ENCODE measurements at regions not wholly inside any gene's neighbourhood (a gene's known extent, or its start where the extent isn't known, plus 50 kb on each side); places are given as distances from the start of the nearest gene placed in this dataset.
"Not testable (repeated sequence)": the region's sequence is repeated elsewhere in the genome, so short reads cannot be mapped to it uniquely, and the experiment has no call there.

DNA sequence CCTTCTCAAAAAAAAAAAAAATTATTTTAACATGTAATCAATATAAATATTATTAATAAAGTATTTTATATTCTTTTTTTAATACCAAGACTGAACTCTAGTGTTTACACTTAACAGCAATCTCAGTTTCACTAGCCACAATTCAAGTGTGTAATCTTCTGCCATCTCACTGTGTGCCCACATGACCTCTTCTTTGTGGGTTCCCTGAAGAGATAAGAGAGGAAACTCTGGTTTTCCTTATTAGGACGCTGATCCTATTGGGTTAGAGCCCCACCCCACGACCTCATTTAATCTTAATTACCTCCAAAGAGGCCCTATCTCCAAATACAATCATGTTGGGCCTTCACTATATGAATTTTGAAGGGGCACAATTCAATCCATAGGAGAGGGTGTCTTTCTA, 177.6 kb downstream of the STK31 start:
- DNase-seq (ENCODE audit: low spot score): no peak

DNA sequence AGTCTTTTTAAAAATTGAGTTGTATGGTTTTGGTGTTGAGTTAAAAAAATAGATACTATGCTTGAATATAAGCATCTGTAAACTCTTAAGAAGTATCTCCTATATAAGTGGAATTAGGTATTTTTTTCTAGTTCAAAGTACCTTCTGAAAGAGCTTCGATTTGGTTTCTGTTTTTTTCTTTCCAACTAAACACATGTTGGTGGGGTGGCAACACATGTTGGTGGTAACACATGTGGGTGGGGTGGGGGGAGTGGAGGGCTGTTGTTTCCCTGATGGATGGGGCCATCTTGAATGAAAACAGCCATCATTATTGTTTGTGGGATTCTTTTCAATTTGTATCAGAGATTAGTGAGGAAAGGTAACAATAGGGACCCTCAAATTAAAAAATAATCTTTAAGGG, 178.9 kb downstream of the STK31 start:
- no peak for DNase-seq (ENCODE audit: low spot score)

GRCh38 chr7:23889566-23889965, 179.5 kb downstream of the STK31 start:
- no peak for DNase-seq (ENCODE audit: low spot score)

DNA sequence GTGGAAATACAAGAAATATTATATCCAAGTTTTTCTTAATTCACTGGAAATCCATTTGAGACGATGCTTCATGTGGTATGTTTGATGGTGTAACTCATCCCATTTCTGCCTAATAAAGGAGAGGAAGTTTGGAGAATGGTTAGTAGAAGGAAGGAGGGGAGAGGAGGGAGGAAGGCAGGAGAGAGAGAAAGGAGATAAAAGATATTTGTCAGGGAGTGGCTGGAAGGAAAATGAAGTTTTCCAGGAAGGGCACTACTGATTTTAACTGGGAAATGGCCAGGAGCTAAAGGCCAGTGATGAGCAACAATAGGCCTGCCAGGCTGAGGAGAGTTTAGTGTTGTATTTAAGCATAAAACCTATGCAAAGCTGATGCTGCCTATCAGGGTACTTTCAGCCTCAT, 182.0 kb downstream of the STK31 start:
- no peak for DNase-seq (ENCODE audit: low spot score)

- no peak for DNase-seq (ENCODE audit: low spot score)
Measured at GRCh38 chr7:23893176-23893941, 183.3 kb downstream of the STK31 start.

DNA sequence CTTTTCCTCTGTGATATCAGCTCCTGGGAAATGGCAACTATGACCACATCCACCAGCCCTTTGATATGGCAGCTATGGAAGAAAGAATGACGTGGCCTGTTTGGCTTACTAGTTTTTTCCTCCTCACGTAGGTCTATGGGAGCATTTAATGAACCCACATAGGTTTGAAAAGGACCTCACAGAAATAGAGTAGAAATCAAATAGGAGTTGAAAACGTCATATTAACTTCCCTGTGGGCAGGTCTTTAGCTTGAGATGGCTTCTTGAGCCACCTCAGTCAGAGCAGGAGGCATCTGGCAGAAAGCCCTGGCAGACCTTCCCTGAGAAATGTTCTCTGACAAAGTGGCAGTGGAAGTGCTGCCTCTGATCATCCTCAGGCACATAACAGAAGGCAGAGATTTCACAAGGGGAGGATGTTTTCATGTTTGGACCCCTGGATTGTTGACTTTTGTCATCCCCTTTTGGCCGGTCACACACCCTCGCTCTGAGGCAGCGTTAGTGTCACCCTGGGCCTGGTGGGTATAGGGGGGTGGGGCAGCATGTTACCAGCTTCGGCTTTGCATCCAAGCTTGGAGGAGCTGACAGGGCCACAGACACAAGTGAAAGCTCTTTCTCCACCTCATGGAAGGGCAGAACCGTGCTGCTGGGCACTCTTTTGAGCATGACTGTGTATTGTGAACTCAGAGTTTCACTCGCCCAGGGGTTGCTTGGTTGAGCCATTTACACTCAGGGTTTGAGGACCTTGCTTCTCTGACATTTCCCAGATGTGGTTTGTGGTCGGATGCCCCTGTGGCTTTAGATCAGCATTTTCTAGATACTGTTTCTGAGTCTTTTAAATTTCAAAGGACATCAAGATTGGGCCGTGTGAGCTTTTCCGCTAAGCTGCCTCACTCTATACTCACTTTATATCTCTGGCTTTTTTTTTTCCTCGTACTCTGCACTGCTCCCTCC, 184.2 kb downstream of the STK31 start:
- peak; percentile 7 for DNase-seq (ENCODE audit: low spot score)

- DNase-seq (ENCODE audit: low spot score): no peak
Measured at GRCh38 chr7:23894892-23895569, 185.0 kb downstream of the STK31 start.

- DNase-seq (ENCODE audit: low spot score): no peak
Measured at GRCh38 chr7:23895666-23896096, 185.7 kb downstream of the STK31 start.

DNA sequence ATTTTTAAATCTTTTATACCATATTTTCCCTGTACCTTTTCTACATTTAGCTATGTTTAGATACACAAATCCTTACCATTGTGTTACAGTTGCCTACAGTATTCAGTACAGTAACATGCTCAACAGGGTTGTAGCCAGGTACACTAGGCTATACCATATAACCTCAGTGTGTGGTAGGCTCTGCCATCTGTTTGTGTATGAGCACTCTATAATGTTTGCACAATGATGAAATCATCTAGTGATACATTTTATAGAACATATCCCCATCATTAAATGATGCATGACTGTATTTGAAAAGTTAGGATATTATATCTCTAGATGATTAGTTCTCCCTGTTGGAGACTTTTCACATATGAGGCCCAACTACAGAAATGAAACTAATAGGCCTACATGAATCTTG, 188.6 kb downstream of the STK31 start:
- no peak for DNase-seq (ENCODE audit: low spot score)

DNA sequence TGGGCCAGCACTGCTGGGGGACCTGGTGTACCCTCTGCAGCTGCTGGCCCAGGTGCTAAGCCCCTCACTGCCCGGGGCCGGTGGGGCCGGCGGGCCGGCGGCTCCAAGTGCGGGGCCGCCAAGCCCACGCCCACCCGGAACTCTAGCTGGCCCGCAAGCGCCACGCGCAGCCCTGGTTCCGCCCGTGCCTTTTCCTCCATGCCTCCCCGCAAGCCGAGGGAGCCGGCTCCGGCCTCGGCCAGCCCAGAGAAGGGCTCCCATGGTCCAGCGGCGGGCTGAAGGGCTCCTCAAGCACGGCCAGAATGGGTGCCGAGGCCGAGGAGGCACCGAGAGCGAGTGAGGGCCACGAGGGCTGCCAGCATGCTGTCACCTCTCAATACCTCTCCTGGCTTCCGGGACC, 194.9 kb downstream of the STK31 start:
- DNase-seq (ENCODE audit: low spot score): not testable (repeated sequence)

GRCh38 chr7:23907012-23907411, 197.0 kb downstream of the STK31 start:
- no peak for DNase-seq (ENCODE audit: low spot score)

- no peak for DNase-seq (ENCODE audit: low spot score)
Measured at GRCh38 chr7:23909426-23909825, 199.4 kb downstream of the STK31 start.

GRCh38 chr7:23912065-23912464, 202.0 kb downstream of the STK31 start:
- DNase-seq (ENCODE audit: low spot score): no peak

- DNase-seq (ENCODE audit: low spot score): no peak
Measured at GRCh38 chr7:23913016-23913415, 203.0 kb downstream of the STK31 start.

GRCh38 chr7:23915236-23915635, 205.2 kb downstream of the STK31 start:
- no peak for DNase-seq (ENCODE audit: low spot score)

- no peak for DNase-seq (ENCODE audit: low spot score)
Measured at GRCh38 chr7:23918286-23918685, 208.3 kb downstream of the STK31 start.

- DNase-seq (ENCODE audit: low spot score): no peak
Measured at GRCh38 chr7:23918856-23919255, 208.8 kb downstream of the STK31 start.

- no peak for DNase-seq (ENCODE audit: low spot score)
Measured at GRCh38 chr7:23925088-23925487, 215.1 kb downstream of the STK31 start.

- no peak for DNase-seq (ENCODE audit: low spot score)
Measured at GRCh38 chr7:23927709-23928417, 217.8 kb downstream of the STK31 start.

DNA sequence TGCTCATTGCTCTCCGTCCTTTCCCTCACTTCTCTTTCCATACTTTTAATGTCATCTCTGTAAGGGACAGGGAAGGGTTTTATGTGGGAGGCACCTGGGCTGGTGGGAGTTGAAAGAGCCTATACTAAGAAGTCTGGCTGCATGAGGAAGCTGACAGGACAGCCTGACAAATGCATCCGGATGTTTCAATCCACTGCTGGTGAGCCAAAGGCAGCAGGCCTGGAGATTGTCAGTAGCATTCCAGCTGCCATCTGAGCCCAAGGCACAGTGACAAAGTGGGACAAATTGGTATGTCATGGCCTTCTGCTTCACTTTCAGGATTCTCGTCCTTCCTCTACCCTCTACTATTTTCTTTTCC, 218.4 kb downstream of the STK31 start:
- no peak for DNase-seq (ENCODE audit: low spot score)

DNA sequence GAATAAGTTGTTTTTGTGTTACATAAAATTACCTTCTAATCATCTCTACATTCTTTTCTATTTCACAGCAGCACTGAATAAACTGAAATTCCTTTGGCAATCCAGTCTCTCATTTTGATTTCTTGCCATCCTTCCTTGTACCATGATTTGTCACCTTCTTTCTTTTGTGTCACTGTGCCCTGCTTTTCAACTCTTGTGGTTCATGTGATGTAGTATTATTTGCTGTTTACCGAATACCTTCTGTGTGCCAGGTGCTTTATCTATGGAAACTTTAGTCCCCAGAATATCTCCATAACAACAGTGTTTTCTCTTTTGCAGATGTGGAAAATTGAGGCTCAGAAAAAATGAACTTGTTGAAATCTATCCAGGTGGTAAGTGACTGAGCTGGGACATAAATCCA, 220.3 kb downstream of the STK31 start:
- DNase-seq (ENCODE audit: low spot score): no peak

- DNase-seq (ENCODE audit: low spot score): no peak
Measured at GRCh38 chr7:23931633-23932032, 221.6 kb downstream of the STK31 start.

Measured in CD4-positive, alpha-beta T cell treated with Interleukin-2 at 100 ng/mL for 4 hours (primary cell).